Adrenal gland (tissue), 5 donors: ENCODE measurements at regions not wholly inside any gene's neighbourhood (a gene's known extent, or its start where the extent isn't known, plus 50 kb on each side); places are given as distances from the start of the nearest gene placed in this dataset.

Source experiments
- CTCF ChIP-seq, 6 experiments: fragments of 450-650 bp in 4 of 6; fragments of 200-600 bp in 2 of 6; sonication (generic) in 1 of 6; IDR thresholded peaks; 1 replicate in 5 of 6; 2 replicates in 1 of 6; pipeline versions ENCODE4 v1.5.1 to v1.8.0; 2016 to 2021; ENCODE audit warnings: antibody characterized with exemption in 6 of 6, mild to moderate bottlenecking in 2 of 6, moderate library complexity in 1 of 6
- POLR2A ChIP-seq, 2 donors: fragments of 450-650 bp; IDR thresholded peaks; one replicate each; pipeline ENCODE4 v1.6.1; 2017; ENCODE audit warnings: antibody characterized with exemption in 2 of 2, mild to moderate bottlenecking in 2 of 2, moderate library complexity in 1 of 2
- donor health status: DM: no; HTN: no; CAD: no.

GRCh38 chr17:77647531-77647930 is 311.0 kb upstream of the TNRC6C start:
- TF ChIP-seq CTCF (IDR thresholded peaks at IDR 0.05), result no peak
- no peak for TF ChIP-seq POLR2A (IDR thresholded peaks at IDR 0.05)
